Left ventricle myocardium inferior (tissue), 1 donor: ENCODE measurements at regions not wholly inside any gene's neighbourhood (a gene's known extent, or its start where the extent isn't known, plus 50 kb on each side); places are given as distances from the start of the nearest gene placed in this dataset.
"Not testable (repeated sequence)": the region's sequence is repeated elsewhere in the genome, so short reads cannot be mapped to it uniquely, and the experiment has no call there.

Experiments used
- DNase-seq: peaks from one replicate; pipeline ENCODE4 v3.0.0-alpha.2; 2020
- H3K27ac ChIP-seq: fragments of 200-600 bp; replicated peaks from 2 replicates; pipeline ENCODE4 v1.8.0; 2021
- H3K27me3 ChIP-seq: fragments of 200-600 bp; 2 replicates; pipeline ENCODE4 v1.8.0; 2021; ENCODE audit warnings: low read depth
- H3K36me3 ChIP-seq: fragments of 200-600 bp; 2 replicates; pipeline ENCODE4 v1.8.0; 2021
- H3K4me1 ChIP-seq: fragments of 200-600 bp; 2 replicates; pipeline ENCODE4 v1.8.0; 2021
- H3K4me3 ChIP-seq: fragments of 200-600 bp; 2 replicates; pipeline ENCODE4 v1.8.0; 2021; ENCODE audit warnings: mild to moderate bottlenecking, moderate library complexity
- H3K9me3 ChIP-seq: fragments of 200-600 bp; replicated peaks from 2 replicates; pipeline ENCODE4 v1.8.0; 2021
- intact Hi-C: fragments of 100-400 bp; cut with micrococcal nuclease; formaldehyde crosslinking; loops from one replicate; pipeline ENCODE4 v1.11.0; 2022
- TF ChIP-seq, protein P1 (sequence below): fragments of 200-600 bp; IDR thresholded peaks from 2 replicates; pipeline ENCODE4 v1.8.0; 2021; ENCODE audit warnings: antibody characterized with exemption, mild to moderate bottlenecking, borderline replicate concordance
- donor health status: DM: no; HTN: yes; CAD: no; lungs with severe emphysema.

DNA sequence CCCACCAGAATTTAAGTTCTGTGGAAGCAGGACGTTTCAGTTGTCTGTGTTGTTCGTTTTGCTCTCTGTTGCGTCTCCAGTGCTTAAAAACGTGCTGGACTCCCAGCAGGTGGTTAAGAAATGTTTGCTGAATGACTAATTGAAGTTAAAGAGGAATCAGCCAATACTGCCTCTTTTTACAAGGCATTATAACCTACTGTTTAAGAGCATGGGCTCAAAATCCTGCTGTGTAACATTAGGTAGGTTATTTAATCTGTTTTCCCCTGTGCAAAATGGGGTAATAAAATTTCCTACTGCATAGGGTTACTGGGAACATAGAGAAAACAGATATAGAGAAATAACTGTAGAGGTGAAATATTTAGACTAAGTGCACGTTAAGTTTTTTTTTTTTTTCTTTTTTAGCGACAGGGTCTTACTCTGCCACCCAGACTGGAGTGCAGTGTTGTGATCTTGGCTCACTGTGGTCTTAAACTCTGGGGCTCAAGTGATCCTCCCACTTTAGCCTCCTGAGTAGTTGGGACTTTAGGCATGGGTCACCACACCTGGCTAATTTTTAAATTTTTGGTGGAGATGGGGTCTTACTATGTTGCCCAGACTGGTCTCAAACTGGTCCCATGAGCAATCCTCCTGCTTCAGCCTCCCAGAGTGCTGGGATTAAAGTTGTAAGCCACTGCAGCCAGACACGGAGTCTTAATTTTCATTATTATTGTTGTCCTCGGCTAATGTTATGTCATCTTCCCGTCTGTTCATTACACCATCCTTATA is 139.4 kb upstream of the PRICKLE1 start:
- Histone ChIP-seq H3K4me3 (no peak overlapping the region), H3K27ac (no peak overlapping the region), H3K4me1 (peaks cover 6% of the 10 kb centered on the region), H3K27me3 (no peaks in the 10 kb centered on the region), H3K36me3 (no peaks in the 10 kb centered on the region), H3K9me3 (peaks cover 26% of the 10 kb centered on the region)
- intact Hi-C loops: no loop called here
- TF ChIP-seq, protein P1, sequence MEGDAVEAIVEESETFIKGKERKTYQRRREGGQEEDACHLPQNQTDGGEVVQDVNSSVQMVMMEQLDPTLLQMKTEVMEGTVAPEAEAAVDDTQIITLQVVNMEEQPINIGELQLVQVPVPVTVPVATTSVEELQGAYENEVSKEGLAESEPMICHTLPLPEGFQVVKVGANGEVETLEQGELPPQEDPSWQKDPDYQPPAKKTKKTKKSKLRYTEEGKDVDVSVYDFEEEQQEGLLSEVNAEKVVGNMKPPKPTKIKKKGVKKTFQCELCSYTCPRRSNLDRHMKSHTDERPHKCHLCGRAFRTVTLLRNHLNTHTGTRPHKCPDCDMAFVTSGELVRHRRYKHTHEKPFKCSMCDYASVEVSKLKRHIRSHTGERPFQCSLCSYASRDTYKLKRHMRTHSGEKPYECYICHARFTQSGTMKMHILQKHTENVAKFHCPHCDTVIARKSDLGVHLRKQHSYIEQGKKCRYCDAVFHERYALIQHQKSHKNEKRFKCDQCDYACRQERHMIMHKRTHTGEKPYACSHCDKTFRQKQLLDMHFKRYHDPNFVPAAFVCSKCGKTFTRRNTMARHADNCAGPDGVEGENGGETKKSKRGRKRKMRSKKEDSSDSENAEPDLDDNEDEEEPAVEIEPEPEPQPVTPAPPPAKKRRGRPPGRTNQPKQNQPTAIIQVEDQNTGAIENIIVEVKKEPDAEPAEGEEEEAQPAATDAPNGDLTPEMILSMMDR: no peak
- DNase-seq: no peak

DNA sequence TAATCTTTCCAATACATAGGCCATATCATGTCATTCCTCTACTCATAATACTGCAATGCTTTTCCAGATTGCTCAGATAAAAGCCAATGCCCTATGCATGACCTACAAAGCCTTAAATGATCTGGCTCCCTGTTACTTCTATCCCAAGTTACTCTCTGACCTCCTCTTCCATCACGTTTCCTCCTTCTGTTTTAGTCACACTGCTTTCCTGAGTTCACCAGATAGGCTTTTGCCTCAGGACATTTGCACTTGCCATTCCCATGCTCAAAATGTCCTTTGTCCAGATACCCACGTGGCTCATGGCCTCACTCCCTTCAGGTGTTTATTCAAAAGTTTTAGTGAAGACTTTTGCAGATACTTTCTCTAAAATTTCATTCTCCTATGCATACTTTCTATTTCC is 138.7 kb upstream of the PRICKLE1 start:
- no peak overlapping the region for H3K4me3 ChIP-seq
- DNase-seq: no peak
- TF ChIP-seq, protein P1: no peak
- H3K27ac ChIP-seq: no peak overlapping the region
- H3K27me3 ChIP-seq: no peaks in the 10 kb centered on the region
- peaks cover 6% of the 10 kb centered on the region for H3K4me1 ChIP-seq
- intact Hi-C loops: no loop called here
- no peaks in the 10 kb centered on the region for H3K36me3 ChIP-seq
- peaks cover 26% of the 10 kb centered on the region for H3K9me3 ChIP-seq

DNA sequence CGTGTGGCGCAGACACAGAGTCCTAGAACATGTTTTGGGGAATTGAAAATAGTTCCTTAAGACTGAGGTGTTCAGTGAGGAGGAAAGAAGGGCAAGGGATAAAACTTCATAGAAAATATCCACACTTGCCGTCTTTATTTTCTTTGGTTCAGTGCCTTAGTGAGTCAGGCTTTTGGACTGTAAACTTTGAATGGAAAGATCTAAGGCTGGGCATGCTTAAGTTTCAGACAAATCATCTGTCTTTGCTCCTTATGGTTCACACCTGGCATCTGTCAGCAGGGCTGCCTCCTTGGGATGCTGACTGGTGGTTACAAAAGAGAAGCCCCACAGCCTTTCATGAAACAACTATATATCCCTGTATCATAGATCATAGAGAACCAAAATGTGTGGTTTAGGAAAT is 136.3 kb upstream of the PRICKLE1 start:
- H3K9me3 ChIP-seq: peaks cover 26% of the 10 kb centered on the region
- no peak for DNase-seq
- no peaks in the 10 kb centered on the region for H3K27me3 ChIP-seq
- H3K36me3 ChIP-seq: no peaks in the 10 kb centered on the region
- peaks cover 6% of the 10 kb centered on the region for H3K4me1 ChIP-seq
- TF ChIP-seq, protein P1: no peak
- no peak overlapping the region for H3K4me3 ChIP-seq
- no peak overlapping the region for H3K27ac ChIP-seq
- intact Hi-C loops: no loop called here

DNA sequence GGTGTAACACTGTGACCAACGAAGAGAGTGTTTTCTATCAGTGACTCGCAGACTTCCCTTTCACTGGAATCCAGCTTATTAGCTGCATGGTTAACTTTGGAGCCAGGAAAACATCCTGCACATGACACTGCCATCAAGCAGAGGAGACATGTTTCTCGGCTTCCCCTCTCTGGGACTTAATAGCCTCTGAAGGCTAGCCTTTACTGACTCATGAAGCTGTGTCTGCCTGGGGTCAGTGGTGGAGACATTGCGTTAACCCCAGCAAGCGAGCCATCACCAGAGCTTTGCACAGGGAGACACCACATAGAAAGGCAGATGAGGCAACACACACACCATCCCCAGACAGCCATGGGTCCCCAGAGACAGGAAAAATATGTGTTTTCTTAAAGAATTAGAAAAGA is 126.9 kb upstream of the PRICKLE1 start:
- TF ChIP-seq, protein P1: no peak
- intact Hi-C loops: no loop called here
- no peaks in the 10 kb centered on the region for H3K36me3 ChIP-seq
- no peak for DNase-seq
- H3K9me3 ChIP-seq: peaks cover 26% of the 10 kb centered on the region
- no peaks in the 10 kb centered on the region for H3K4me1 ChIP-seq
- H3K27ac ChIP-seq: peak overlapping the region; percentile 11
- H3K4me3 ChIP-seq: no peak overlapping the region
- H3K27me3 ChIP-seq: no peaks in the 10 kb centered on the region

DNA sequence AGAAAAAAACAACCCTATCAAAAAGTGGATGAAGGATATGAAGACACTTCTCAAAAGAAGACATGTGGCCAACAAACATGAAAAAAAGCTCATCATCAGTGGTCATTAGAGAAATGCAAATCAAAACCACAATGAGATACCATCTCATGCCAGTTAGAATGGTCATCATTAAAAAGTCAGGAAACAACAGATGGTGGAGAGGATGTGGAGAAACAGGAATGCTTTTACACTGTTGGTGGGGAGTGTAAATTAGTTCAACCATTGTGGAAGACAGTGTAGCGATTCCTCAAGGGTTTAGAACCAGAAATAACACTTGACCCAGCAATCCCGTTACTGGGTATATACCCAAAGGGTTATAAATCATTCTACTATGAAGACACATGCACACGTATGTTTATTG is 124.0 kb upstream of the PRICKLE1 start:
- intact Hi-C loops, H3K27me3 ChIP-seq, H3K27ac ChIP-seq: not testable (repeated sequence)

DNA sequence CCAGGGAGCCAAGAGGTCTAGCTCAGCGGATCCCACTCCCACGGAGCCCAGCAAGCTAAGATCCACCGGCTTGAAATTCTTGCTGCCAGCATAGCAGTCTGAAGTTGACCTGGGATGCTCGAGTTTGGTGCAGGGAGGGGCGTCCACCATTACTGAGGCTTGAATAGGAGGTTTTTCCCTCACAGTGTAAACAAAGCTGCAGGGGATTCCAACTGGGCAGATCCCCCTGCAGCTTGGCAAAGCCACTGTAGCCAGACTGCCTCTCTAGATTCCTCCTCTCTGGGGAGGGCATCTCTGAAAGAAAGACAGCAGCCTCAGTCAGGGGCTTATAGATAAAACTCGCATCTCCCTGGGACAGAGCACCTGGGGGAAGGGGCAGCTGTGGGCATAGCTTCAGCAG is 118.8 kb upstream of the PRICKLE1 start:
- H3K27me3 ChIP-seq, H3K4me3 ChIP-seq, DNase-seq, intact Hi-C loops, H3K36me3 ChIP-seq, H3K27ac ChIP-seq: not testable (repeated sequence)
- peaks cover 11% of the 10 kb centered on the region for H3K9me3 ChIP-seq
- peaks cover 16% of the 10 kb centered on the region for H3K4me1 ChIP-seq

More for the DNA sequence above, 124.0 kb upstream of the PRICKLE1 start:
- not testable (repeated sequence) for DNase-seq, H3K4me1 ChIP-seq, H3K36me3 ChIP-seq, H3K4me3 ChIP-seq
- H3K9me3 ChIP-seq: peaks cover 26% of the 10 kb centered on the region
